ENCODE measurements at regions not wholly inside any gene's neighbourhood (a gene's known extent, or its start where the extent isn't known, plus 50 kb on each side); places are given as distances from the start of the nearest gene placed in this dataset.

DNA sequence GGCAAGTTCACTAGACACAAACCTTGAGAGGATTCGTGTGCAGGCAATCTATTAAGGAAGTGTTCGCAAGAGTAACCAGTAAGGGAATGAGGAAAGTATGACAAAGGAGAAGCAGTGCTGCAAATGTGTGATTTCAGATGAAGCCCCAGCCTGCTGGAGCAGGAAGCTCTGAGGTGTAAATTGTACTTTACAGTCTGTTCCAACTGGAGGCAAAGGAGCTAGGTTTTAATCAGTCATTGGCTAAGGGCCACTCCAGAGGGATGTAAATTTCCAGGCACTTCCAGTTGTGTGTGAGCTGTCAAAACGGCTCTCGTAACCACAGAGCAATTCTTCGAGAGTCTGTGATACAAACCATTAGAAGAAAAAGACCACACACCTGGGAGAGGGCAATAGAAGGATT, 359.5 kb upstream of the FAM98A start:
- TF ChIP-seq POLR2AphosphoS5 (IDR thresholded peaks at IDR 0.05) (no peak), POLR2A (IDR thresholded peaks at IDR 0.05) (no peak), CTCF (IDR thresholded peaks at IDR 0.05) (no peak)

Data from prostate gland (tissue), 2 donors.